ENCODE measurements at regions not wholly inside any gene's neighbourhood (a gene's known extent, or its start where the extent isn't known, plus 50 kb on each side); places are given as distances from the start of the nearest gene placed in this dataset.

DNA sequence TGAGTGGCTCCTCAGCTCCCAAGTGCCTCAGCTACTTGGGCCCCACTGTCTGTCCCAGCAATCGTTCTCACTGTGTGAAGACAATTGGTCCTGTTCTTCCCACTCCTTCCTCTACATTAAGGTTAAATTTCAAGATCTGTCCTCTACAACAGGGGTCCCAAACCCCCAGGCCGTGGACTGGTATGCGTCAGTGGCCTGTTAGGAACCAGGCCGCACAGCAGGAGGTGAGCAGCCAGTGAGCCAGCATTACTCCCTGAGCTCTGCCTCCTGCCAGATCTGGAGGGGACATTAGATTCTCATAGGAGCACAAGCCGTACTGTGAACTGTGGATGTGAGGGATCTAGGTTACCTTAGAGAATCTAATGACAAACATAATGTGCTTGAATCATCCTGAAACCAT is 376.9 kb upstream of the FZD8 start:
- ATAC-seq (ENCODE audit: low read depth) = no peak
- H3K36me3 Mint-ChIP-seq (ENCODE audit: low read depth) = no peaks in the 10 kb centered on the region
- TF ChIP-seq, protein P1, sequence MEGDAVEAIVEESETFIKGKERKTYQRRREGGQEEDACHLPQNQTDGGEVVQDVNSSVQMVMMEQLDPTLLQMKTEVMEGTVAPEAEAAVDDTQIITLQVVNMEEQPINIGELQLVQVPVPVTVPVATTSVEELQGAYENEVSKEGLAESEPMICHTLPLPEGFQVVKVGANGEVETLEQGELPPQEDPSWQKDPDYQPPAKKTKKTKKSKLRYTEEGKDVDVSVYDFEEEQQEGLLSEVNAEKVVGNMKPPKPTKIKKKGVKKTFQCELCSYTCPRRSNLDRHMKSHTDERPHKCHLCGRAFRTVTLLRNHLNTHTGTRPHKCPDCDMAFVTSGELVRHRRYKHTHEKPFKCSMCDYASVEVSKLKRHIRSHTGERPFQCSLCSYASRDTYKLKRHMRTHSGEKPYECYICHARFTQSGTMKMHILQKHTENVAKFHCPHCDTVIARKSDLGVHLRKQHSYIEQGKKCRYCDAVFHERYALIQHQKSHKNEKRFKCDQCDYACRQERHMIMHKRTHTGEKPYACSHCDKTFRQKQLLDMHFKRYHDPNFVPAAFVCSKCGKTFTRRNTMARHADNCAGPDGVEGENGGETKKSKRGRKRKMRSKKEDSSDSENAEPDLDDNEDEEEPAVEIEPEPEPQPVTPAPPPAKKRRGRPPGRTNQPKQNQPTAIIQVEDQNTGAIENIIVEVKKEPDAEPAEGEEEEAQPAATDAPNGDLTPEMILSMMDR (IDR thresholded peaks at IDR 0.05) = no peak
- ChIA-PET POLR2A (no interaction called here), CTCF (no interaction called here)
- H3K27ac Mint-ChIP-seq = no peak overlapping the region
- intact Hi-C loops (cut with micrococcal nuclease) = no loop called here
- no peak overlapping the region for H3K4me3 Mint-ChIP-seq
- H3K9me3 Mint-ChIP-seq = no peaks in the 10 kb centered on the region
- no peaks in the 10 kb centered on the region for H3K27me3 Mint-ChIP-seq
- no peaks in the 10 kb centered on the region for H3K4me1 Mint-ChIP-seq
- no peak for DNase-seq

DNA sequence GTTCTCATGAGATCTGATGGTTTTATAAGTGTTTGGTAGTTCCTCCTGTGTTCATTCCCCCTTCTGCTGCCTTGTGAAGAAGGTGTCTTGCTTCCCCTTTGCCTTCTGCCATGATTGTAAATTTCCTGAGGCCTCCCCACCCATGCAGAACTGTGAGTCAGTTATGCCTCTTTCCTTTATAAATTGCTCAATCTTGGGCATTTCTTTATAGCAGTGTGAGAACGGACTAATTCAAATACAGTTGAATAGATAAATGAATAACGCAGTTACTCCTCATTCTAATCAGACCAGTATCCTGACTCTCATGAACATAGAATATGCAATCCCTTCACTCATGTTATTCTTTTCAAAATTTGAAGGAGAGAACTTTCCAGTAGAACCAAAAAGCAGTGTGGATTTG is 375.0 kb upstream of the FZD8 start:
- ChIA-PET CTCF (no interaction called here), POLR2A (no interaction called here)
- Mint-ChIP-seq H3K4me3 (no peak overlapping the region), H3K27me3 (no peaks in the 10 kb centered on the region), H3K36me3 (ENCODE audit: low read depth) (no peaks in the 10 kb centered on the region), H3K9me3 (no peaks in the 10 kb centered on the region), H3K27ac (no peak overlapping the region), H3K4me1 (no peaks in the 10 kb centered on the region)
- ATAC-seq (ENCODE audit: low read depth) (no peak), DNase-seq (no peak)
- TF ChIP-seq, protein P1 (IDR thresholded peaks at IDR 0.05) = no peak
- intact Hi-C loops (cut with micrococcal nuclease) = no loop called here

DNA sequence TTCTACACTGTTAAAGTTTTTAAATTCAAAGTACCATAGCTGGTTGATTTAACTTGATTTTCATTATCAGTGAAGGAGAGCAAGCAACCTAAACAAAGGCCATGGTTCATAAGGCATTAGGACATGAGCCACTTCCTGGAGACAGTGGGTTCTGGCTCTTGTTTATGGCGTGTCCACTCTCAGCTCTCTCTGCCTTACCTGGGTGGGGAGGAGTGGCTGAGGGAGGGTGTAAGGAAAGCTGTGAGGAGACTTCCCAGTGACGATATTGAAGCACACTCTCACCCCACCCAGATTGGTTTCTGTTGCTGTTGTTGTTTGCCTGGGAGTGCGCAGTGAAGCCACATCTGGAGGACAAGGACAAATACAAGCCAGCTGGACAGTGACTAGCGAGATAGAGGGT is 365.3 kb upstream of the FZD8 start:
- Mint-ChIP-seq H3K4me1 (no peaks in the 10 kb centered on the region), H3K9me3 (peaks cover 13% of the 10 kb centered on the region), H3K36me3 (ENCODE audit: low read depth) (no peaks in the 10 kb centered on the region), H3K27ac (no peak overlapping the region), H3K27me3 (no peaks in the 10 kb centered on the region), H3K4me3 (no peak overlapping the region)
- CTCF ChIA-PET = no interaction called here
- POLR2A ChIA-PET = no interaction called here
- DNase-seq (no peak), ATAC-seq (ENCODE audit: low read depth) (no peak)
- TF ChIP-seq, protein P1 (IDR thresholded peaks at IDR 0.05) = no peak
- intact Hi-C loops (cut with micrococcal nuclease) = no loop called here

DNA sequence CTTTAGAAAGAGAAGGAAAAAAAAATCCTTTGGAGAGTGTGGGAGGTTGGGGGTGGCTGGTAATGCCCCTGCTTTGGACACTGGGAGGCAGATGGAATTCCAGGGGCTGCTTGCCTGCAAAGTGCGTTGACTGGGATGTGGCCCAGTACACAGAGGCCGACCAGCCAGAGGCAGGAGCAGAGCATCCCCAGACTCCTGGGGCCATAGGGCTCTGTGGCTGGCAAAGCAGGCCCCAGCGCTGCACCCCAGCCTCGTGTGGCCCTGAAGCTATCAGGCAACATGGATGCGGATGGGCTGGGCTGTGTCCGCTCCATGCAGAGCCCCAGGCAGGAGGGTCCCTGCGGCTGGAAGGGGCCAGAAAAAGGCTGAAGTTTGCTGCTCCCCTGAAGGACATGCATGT is 361.6 kb upstream of the FZD8 start:
- TF ChIP-seq, protein P1 (IDR thresholded peaks at IDR 0.05) = no peak
- no peak overlapping the region for H3K27ac Mint-ChIP-seq
- no peak for ATAC-seq (ENCODE audit: low read depth)
- intact Hi-C loops (cut with micrococcal nuclease) = no loop called here
- CTCF ChIA-PET = no interaction called here
- H3K4me1 Mint-ChIP-seq = no peaks in the 10 kb centered on the region
- DNase-seq = no peak
- no peaks in the 10 kb centered on the region for H3K27me3 Mint-ChIP-seq
- POLR2A ChIA-PET = no interaction called here
- no peaks in the 10 kb centered on the region for H3K36me3 Mint-ChIP-seq (ENCODE audit: low read depth)
- no peak overlapping the region for H3K4me3 Mint-ChIP-seq
- peaks cover 17% of the 10 kb centered on the region for H3K9me3 Mint-ChIP-seq

DNA sequence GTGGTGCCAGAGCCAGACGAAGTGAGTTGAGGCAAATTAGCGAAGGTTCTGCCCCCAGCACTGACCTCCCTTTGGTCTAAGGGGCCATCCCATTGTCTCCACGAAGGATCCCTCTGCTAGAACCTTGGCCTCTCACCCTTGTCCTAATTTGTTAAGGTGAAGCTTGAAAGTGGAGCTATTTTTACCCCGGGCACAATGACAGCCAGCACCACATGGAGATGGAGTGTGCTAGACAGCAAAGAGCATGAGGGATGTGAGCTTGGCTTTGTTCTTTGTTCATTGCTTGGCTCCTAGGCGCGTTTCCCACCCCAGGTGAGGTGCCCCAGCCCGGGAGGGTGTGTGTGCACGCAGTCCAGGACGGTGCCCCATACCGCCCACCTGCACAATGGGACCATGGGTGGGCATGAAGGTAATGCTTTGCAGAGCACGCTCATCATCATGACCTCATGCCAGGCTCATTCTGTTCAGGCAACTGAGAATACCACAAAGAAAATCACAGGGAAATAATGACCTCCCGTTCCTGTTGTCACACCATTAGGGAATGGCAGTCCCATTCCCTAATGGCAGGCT is 361.0 kb upstream of the FZD8 start:
- intact Hi-C loops (cut with micrococcal nuclease) = no loop called here
- ATAC-seq (ENCODE audit: low read depth) (no peak), DNase-seq (no peak)
- TF ChIP-seq, protein P1 (IDR thresholded peaks at IDR 0.05) = no peak
- ChIA-PET CTCF (no interaction called here), POLR2A (no interaction called here)
- Mint-ChIP-seq H3K27me3 (no peaks in the 10 kb centered on the region), H3K4me3 (no peak overlapping the region), H3K27ac (no peak overlapping the region), H3K4me1 (no peaks in the 10 kb centered on the region), H3K36me3 (ENCODE audit: low read depth) (no peaks in the 10 kb centered on the region), H3K9me3 (peaks cover 17% of the 10 kb centered on the region)
